GM12878 (cell line): ENCODE measurements at regions not wholly inside any gene's neighbourhood (a gene's known extent, or its start where the extent isn't known, plus 50 kb on each side); places are given as distances from the start of the nearest gene placed in this dataset.

Source experiments
- ATAC-seq: fragments of 200-7000 bp; cut with Tn5 transposase; 3 replicates; pipeline ENCODE4 v1.9.1; 2020; ENCODE audit warnings: mild to moderate bottlenecking, moderate library complexity
- BruUV-seq: library from RNA; stranded (reverse); fragments of 400-500 nt; replicated peaks from 2 replicates; lab custom pipeline; 2021; lab: Mats Ljungman, UMichigan
- CTCF ChIA-PET: fragments of 300-600 bp; sonication (Branson Sonifier 250); formaldehyde crosslinking; extraction: SDS; loops from one replicate; lab custom pipeline; 2021; ENCODE audit warnings: inconsistent platforms; lab: Yijun Ruan, JAX
- POLR2A ChIA-PET: fragments of 350-600 bp; formaldehyde crosslinking; extraction: SDS; loops from one replicate; lab custom pipeline; 2021; ENCODE audit warnings: inconsistent platforms; lab: Charles Lee
- RAD21 ChIA-PET: fragments of 300-600 bp; sonication (Branson Sonifier 250); formaldehyde crosslinking; loops from one replicate; lab custom pipeline; 2023; ENCODE audit warnings: antibody characterized with exemption; ENCODE audit not compliant: unreplicated experiment; lab: Charles Lee
- SMC1A ChIA-PET: fragments of 300-600 bp; sonication (Branson Sonifier 250); formaldehyde crosslinking; loops from one replicate; lab custom pipeline; 2023; ENCODE audit not compliant: unreplicated experiment, uncharacterized antibody; lab: Charles Lee
- DNase-seq: peaks from one replicate; pipeline ENCODE4 v3.0.0-alpha.2; 2011; ENCODE audit warnings: low read depth, low spot score
- FAIRE-seq: peaks from 3 replicates; lab custom pipeline; 2011; peaks lifted over from hg19 to GRCh38; lab: Jason Lieb, UNC
- H2AFZ ChIP-seq: 2 replicates; pipeline ENCODE4 v1.6.0; 2011; ENCODE audit warnings: low read depth, low read length, control low read depth; ENCODE audit not compliant: control insufficient read depth
- H3K27ac ChIP-seq: 2 replicates; pipeline ENCODE4 v1.5.1; 2011; ENCODE audit warnings: control low read depth; ENCODE audit not compliant: control insufficient read depth, insufficient read depth
- H3K27me3 ChIP-seq, 2 experiments: replicated peaks in 1 of 2; 2 replicates each; pipeline versions ENCODE4 v1.6.0 to v1.6.1; 2011; ENCODE audit warnings: low read length in 1 of 2; ENCODE audit not compliant: control insufficient read depth in 2 of 2, insufficient read depth in 2 of 2
- H3K36me3 ChIP-seq, 2 experiments: 2 replicates each; pipeline ENCODE4 v1.5.1; 2011; ENCODE audit warnings: low read length in 1 of 2; ENCODE audit not compliant: control insufficient read depth in 2 of 2, insufficient read depth in 2 of 2
- H3K4me1 ChIP-seq: 2 replicates; pipeline ENCODE4 v1.6.1; 2011; ENCODE audit warnings: mild to moderate bottlenecking, low read length, moderate library complexity, mixed read lengths; ENCODE audit not compliant: control insufficient read depth, insufficient read depth
- H3K4me2 ChIP-seq: 2 replicates; pipeline ENCODE4 v1.6.0; 2011; ENCODE audit warnings: control low read depth; ENCODE audit not compliant: control insufficient read depth, insufficient read depth
- H3K4me3 ChIP-seq: fragments of 200-600 bp; sonication (generic); 2 replicates; pipeline ENCODE4 v1.5.1; 2016
- H3K79me2 ChIP-seq: 2 replicates; pipeline ENCODE4 v1.6.0; 2011; ENCODE audit warnings: low read length; ENCODE audit not compliant: control insufficient read depth, insufficient read depth
- H3K9ac ChIP-seq: 2 replicates; pipeline ENCODE4 v1.8.0; 2011; ENCODE audit warnings: low read length, control low read depth, mixed read lengths; ENCODE audit not compliant: control insufficient read depth, insufficient read depth
- H3K9me3 ChIP-seq: replicated peaks from 3 replicates; pipeline ENCODE4 v1.5.1; 2011; ENCODE audit warnings: mild to moderate bottlenecking, low read length; ENCODE audit not compliant: control insufficient read depth, insufficient read depth
- H4K20me1 ChIP-seq: 2 replicates; pipeline ENCODE4 v1.6.0; 2011; ENCODE audit not compliant: control insufficient read depth, insufficient read depth
- CREB1 ChIP-seq: IDR thresholded peaks from 2 replicates; pipeline ENCODE4 v1.6.1; 2012; ENCODE audit warnings: low read depth, mild to moderate bottlenecking, inconsistent platforms
- SMAD1 ChIP-seq: fragments of 450-650 bp; IDR thresholded peaks from 2 replicates; pipeline ENCODE4 v1.6.1; 2018; ENCODE audit warnings: mild to moderate bottlenecking, low read depth; ENCODE audit not compliant: partially characterized antibody
- ZBED1 ChIP-seq: IDR thresholded peaks from 2 replicates; pipeline ENCODE4 v1.6.1; 2016; ENCODE audit warnings: borderline replicate concordance
- WGBS: methylation state at CpG from one replicate; pipeline ENCODE4 v1.1.6; 2016; ENCODE audit warnings: low lambda C conversion rate; ENCODE audit not compliant: insufficient replicate concordance, insufficient coverage; ENCODE audit errors: missing lambda C conversion rate; 5-methylcytosine and 5-hydroxymethylcytosine counted together
- in situ Hi-C: fragments of 300-500 bp; cut with MboI; formaldehyde crosslinking; loops from 9 replicates; pipeline ENCODE4 v1.14.3; 2018; ENCODE audit warnings: mixed read lengths
- intact Hi-C: fragments of 100-400 bp; cut with micrococcal nuclease; formaldehyde crosslinking; loops from one replicate; pipeline ENCODE4 v1.14.2; 2022; ENCODE audit not compliant: unreplicated experiment
- TF ChIP-seq, protein P1 (sequence below): IDR thresholded peaks from 2 replicates; pipeline ENCODE4 v1.6.1; 2012; ENCODE audit warnings: low read depth, low read length, improper control_type of control experiment
- TF ChIP-seq, protein P2 (sequence below): fragments of 450-650 bp; formaldehyde crosslinking; IDR thresholded peaks from 2 replicates; pipeline ENCODE4 v1.4.0; 2020; ENCODE audit warnings: mild to moderate bottlenecking, moderate library complexity

DNA sequence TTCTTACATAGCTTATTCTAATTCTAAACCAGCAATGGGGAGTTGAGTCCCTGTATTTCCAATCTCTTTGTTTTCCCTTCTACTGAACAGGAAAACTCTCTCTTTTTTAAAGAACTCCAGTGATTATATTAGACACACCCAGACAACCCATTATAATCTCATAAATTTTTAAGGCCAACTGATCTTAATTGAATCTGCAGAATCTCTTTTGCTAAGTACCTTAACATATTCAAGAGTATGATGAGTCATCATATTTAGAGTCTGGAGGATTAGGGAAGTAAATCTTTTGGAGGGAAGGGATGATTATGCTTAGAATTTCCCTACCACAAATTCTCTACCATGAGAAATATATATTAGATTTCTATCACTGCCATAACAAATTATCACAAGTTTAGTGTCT, 705.1 kb downstream of the CENPC start:
- Histone ChIP-seq H3K36me3 (no peaks in the 10 kb centered on the region), H3K4me2 (no peak overlapping the region), H3K4me1 (no peaks in the 10 kb centered on the region), H3K9me3 (no peaks in the 10 kb centered on the region), H3K27me3 (no peaks in the 10 kb centered on the region), H4K20me1 (no peaks in the 10 kb centered on the region), H3K4me3 (no peak overlapping the region), H2AFZ (no peak overlapping the region), H3K9ac (no peak overlapping the region), H3K79me2 (no peaks in the 10 kb centered on the region), H3K27ac (no peak overlapping the region)
- SMC1A ChIA-PET, result no interaction called here
- intact Hi-C loops, result no loop called here
- BruUV-seq, result no TSS peak
- TF ChIP-seq ZBED1, result no peak
- TF ChIP-seq CREB1, result no peak
- TF ChIP-seq, protein P1, sequence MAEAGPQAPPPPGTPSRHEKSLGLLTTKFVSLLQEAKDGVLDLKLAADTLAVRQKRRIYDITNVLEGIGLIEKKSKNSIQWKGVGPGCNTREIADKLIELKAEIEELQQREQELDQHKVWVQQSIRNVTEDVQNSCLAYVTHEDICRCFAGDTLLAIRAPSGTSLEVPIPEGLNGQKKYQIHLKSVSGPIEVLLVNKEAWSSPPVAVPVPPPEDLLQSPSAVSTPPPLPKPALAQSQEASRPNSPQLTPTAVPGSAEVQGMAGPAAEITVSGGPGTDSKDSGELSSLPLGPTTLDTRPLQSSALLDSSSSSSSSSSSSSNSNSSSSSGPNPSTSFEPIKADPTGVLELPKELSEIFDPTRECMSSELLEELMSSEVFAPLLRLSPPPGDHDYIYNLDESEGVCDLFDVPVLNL, result no peak
- RAD21 ChIA-PET, result no interaction called here
- POLR2A ChIA-PET, result no interaction called here
- no peak for FAIRE-seq
- in situ Hi-C loops, result no loop called here
- no peak for ATAC-seq
- CTCF ChIA-PET, result no interaction called here
- no peak for DNase-seq

DNA sequence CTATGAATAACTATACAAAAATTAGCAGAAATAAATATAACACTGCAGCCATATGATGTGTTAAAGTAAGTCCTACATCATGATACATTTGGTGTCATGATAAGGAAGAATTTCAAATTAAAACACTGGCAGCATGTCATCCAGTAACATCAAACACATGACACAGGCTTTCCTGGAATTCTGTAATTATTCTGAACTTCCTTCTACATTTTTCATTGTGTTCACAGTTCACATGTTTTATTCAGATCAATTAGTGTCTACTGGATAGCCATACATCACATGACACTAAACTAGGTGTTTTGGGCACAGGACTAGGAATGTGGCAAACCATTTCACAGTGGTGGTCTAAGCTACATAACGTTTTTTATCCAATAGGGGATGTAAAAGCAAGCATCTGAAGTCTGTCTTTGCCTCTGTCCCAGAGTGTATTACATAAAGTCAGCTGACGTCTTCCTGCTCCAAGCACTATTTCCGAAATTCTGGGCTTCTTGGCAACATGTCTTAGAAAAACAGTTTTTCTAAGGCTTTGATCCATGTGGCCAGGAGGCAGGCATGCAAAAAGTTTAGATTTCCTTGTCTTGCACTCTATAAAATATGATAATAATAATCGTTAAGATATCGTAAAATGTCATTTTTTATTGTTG, 707.9 kb downstream of the CENPC start:
- no peak overlapping the region for H3K9ac ChIP-seq
- H3K27me3 ChIP-seq, result no peaks in the 10 kb centered on the region
- H3K9me3 ChIP-seq, result no peaks in the 10 kb centered on the region
- no peak overlapping the region for H3K4me3 ChIP-seq
- H4K20me1 ChIP-seq, result no peaks in the 10 kb centered on the region
- DNase-seq (no peak), FAIRE-seq (no peak)
- no peak overlapping the region for H3K27ac ChIP-seq
- no peaks in the 10 kb centered on the region for H3K4me1 ChIP-seq
- WGBS, result 15% methylated on average over 5 of the region's 5 CpGs
- no peaks in the 10 kb centered on the region for H3K36me3 ChIP-seq
- TF ChIP-seq SMAD1, result no peak
- TF ChIP-seq, protein P2, sequence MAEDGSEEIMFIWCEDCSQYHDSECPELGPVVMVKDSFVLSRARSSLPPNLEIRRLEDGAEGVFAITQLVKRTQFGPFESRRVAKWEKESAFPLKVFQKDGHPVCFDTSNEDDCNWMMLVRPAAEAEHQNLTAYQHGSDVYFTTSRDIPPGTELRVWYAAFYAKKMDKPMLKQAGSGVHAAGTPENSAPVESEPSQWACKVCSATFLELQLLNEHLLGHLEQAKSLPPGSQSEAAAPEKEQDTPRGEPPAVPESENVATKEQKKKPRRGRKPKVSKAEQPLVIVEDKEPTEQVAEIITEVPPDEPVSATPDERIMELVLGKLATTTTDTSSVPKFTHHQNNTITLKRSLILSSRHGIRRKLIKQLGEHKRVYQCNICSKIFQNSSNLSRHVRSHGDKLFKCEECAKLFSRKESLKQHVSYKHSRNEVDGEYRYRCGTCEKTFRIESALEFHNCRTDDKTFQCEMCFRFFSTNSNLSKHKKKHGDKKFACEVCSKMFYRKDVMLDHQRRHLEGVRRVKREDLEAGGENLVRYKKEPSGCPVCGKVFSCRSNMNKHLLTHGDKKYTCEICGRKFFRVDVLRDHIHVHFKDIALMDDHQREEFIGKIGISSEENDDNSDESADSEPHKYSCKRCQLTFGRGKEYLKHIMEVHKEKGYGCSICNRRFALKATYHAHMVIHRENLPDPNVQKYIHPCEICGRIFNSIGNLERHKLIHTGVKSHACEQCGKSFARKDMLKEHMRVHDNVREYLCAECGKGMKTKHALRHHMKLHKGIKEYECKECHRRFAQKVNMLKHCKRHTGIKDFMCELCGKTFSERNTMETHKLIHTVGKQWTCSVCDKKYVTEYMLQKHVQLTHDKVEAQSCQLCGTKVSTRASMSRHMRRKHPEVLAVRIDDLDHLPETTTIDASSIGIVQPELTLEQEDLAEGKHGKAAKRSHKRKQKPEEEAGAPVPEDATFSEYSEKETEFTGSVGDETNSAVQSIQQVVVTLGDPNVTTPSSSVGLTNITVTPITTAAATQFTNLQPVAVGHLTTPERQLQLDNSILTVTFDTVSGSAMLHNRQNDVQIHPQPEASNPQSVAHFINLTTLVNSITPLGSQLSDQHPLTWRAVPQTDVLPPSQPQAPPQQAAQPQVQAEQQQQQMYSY (CRISPR knock-in tag), result no peak
- TF ChIP-seq, all 136 proteins: peak for 0
- in situ Hi-C loops (no loop called here), intact Hi-C loops (no loop called here)
- H3K4me2 ChIP-seq, result no peak overlapping the region
- ATAC-seq, result no peak
- no peak overlapping the region for H2AFZ ChIP-seq
- CTCF ChIA-PET, result interaction anchor here (1.1 kb wide), 1 partner anchor 8 kb away, joined by 3 read pairs; no protein-coding TSS in a partner anchor
- H3K79me2 ChIP-seq, result no peaks in the 10 kb centered on the region
- RAD21 ChIA-PET, result no interaction called here
- POLR2A ChIA-PET, result no interaction called here
- SMC1A ChIA-PET, result no interaction called here
- BruUV-seq, result no TSS peak
